ENCODE measurements at regions not wholly inside any gene's neighbourhood (a gene's known extent, or its start where the extent isn't known, plus 50 kb on each side); places are given as distances from the start of the nearest gene placed in this dataset.

DNA sequence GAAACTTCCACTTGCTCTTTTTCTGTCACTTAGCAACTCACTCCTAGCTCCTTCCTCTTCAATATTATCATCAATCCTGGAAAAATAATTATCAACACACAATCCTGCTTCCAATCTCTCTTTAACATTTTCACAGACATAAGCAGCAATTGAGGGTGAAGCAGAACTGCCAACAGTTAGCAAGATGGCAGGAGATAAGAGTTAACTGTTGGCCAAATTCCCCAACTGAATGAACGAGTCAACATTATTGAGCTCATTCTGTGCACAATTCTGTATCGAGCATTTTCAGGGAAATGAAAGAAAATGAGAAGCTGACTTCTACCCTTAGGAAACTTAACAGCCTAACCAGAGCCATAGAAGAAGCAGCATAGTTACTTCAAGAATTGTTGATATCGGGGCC lies 152.0 kb downstream of the KCNA5 start:
- no peak for DNase-seq

DNA sequence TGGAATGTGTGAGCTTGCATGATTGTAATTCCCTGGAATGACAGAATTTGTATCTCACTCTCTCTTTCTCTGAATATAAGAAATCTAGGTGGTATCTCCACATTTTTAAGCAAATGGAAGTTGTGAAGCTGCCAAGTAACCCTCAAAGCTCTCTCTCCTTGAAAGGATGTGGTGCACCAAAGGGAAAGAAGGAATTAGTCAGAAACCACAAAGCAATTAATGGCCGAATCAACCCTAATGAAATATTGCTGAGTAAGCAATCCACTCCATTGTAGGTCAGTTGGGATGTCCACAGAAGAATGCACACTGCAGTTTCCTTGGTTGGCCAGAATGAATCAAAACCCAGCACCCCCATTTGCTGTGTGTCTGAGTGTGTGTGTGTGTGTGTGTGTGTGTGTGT lies 153.5 kb downstream of the KCNA5 start:
- no peak for DNase-seq

DNA sequence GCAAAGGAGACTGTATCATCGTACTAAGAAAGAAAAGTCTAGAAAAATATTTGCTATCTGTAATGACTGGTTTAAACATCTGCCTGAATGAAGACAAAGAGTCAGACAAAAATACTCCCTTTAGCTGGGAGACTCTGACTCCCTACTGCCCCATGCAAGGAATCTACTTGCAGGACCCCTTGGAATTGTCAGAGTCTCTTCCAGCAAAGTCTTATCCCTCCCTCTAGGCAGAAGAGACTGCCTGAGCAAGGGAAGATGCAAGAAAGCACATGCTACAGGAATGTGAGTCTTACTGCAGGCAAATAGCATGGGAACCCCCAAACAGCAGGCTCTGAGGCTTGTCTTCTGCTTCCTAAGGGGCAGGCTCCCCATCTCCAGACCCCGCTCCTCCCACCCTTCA lies 154.0 kb downstream of the KCNA5 start:
- no peak for DNase-seq

DNA sequence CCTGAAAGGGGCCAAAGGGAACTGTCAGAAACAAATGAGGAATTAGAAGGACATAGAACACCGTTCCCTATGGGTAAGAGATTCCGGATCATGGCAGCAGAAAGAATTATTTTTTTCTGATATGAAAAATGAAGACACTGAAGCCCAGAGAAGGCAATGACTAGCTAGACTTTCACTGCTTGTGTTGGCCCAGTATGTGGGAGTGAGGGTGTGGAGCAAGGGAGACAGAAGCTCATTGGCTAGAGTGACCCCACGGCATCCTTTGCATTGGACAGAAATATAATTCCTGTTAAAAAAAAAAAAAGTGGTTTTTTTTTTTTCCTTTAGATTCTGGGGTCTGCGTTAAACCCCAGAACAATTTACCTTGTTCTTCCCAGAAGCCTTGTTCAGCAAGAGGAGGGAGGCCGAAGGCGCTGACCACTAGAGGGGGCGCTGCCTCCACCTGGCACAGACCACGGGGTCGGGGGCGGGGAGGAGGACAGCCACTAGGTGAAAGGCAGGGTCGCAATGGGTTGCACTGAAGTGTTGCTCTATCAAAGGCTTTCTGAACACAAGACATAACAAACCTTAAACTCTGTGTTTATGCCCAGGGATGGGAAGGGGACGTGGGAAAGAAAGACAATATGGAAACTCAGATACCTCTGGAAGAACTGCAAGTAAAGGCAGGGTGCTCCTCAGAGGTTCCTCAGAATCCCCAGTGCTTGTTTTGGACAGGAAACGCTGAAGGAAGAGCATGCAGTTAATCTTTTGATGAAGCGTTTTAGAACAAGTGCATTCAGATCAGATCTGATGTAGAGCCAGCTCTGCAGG lies 156.8 kb downstream of the KCNA5 start:
- DNase-seq = peak in 11 of 51 donors; percentile 1 to 28 (median 5)

DNA sequence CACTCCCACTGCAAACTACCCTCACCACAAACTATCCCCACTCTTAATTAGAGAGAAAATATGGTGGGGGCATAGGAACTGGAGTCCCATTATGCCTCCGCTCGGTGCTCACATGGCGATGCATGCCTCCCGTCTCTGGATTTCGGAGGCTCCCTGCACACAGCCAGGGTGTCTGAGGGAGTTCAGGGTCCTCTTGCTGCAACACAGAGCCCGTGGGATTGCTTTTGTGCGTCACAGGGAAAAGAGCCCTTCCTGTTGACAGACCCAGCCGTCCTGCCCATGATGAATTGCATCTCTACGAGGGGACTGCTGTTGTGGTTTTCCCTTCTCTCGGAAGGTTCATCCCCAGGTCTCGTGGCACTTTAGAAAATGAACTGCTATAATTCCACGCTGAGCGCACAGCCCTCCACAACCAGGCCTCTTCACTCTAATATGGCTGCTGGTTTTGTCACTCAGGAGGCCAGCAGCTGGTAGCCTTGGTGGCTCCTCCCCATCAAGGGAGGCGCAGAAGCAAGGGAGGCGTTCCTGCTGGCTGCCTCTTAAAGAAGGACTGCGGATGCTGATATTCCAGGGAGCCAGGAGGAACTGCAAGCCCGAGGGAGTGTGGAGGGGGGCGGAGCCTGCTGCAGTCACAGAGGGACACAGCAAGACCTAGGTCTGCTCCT lies 158.0 kb downstream of the KCNA5 start:
- DNase-seq = no peak

DNA sequence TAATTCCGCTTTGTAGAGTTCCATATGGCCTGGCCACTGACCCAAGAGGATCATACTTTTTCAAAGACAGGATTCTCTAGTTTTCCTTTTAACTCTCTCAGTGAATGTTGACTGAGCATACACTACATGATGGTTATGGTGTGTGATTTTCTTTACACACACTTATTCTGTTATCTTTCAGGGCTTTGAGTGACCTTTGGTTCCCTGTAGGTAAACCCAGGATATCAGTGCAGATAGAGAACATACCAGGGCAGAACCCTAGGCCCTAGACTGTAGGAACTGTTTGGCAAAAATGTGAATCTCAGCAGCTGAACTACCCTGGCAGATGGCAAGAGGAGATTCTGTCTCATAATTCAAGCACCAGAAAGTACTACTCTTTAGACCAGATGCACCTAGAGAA lies 159.6 kb downstream of the KCNA5 start:
- no peak for DNase-seq

DNA sequence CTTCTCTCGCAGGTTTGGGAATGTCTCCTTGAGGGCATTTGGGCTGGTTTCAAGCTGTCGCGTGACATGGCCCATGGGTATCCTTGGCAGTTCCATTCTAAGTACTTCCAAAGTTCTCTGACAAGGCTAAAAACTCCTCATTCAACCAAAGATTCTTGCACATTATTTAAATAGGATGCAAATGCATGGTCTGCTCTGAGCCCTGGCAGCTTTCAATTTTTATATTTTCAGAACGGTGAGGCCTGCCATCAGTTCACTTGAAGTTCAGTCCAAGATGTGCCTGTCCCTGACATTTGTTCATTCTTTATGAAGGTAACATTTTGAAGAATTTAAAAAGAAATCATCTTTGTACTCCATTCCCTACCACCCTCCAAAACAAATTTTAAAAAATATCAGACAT lies 160.0 kb downstream of the KCNA5 start:
- DNase-seq = no peak

DNA sequence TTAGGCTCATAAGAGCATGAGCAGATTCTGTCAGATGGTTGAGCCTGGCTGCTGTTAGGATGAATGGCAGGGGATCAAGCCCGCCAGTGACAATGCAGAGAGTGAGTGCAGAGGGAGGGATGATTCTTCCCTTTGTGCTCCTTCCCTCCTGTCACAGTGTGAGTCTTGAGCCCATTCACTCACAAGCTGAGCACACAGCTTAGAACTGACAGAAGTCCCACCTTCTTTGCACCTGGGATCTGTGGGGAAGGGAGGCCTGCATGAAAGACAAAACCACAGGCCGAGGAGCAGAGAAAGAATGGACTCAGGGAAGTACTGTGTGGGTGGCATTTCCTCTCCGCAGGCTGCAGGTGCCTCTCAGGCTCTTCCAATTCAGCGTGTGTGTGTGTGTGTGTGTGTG lies 160.6 kb downstream of the KCNA5 start:
- DNase-seq = no peak

DNA sequence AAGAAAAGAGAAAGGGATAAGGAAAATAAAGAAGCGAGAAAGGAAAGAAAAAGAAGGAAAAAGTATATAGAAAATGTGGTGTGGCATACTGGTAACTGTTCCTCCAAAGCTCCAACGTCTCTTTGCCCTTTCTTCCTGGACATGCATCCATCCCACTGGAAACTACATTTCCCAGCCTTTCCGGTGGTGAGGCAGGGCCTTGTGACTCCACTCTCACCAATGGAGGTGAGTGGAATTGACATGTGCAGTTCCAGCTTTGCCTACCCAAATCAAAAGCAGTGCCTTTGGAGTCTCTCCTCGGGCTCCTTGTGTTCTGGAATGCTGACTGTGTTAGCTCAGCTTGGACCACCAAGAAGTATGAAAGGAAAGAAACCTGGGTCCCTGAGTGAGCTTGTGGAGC lies 161.2 kb downstream of the KCNA5 start:
- DNase-seq = no peak

DNA sequence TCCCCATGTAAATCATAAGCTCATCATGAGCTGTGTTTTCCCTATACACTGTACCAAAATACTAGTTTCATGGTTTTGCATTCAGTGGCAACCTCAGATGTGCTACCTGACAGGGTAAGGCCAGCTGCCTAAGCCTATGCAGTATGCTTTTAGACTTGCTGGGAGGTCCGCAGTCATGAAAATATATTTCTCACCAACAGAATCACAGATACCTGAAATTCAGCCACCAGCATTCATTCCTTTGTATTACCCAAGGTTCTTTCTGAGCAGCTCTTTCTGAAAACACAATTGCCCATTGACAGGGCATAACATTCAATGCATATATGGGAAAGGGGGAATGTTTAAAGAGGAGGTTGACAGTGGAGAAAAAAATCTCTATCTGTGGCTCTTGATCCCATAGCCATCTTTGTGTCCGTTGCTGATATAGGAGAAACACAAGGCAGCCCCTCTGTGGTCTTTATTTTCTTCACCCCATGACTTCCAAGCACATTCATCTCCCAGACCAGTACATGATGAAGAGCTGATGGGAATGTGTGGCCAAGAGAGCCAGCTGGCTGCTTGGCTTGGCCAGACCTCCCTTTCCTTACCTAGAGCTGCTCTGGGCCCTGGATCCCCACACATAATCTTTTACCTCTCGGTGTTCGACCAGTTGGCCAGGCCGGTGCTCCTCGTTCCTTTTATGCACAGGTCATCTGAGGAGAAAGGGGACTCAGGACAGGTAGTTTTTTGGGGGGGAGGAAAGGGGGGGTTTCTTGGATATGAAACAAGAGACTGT lies 162.9 kb downstream of the KCNA5 start:
- DNase-seq = no peak

DNA sequence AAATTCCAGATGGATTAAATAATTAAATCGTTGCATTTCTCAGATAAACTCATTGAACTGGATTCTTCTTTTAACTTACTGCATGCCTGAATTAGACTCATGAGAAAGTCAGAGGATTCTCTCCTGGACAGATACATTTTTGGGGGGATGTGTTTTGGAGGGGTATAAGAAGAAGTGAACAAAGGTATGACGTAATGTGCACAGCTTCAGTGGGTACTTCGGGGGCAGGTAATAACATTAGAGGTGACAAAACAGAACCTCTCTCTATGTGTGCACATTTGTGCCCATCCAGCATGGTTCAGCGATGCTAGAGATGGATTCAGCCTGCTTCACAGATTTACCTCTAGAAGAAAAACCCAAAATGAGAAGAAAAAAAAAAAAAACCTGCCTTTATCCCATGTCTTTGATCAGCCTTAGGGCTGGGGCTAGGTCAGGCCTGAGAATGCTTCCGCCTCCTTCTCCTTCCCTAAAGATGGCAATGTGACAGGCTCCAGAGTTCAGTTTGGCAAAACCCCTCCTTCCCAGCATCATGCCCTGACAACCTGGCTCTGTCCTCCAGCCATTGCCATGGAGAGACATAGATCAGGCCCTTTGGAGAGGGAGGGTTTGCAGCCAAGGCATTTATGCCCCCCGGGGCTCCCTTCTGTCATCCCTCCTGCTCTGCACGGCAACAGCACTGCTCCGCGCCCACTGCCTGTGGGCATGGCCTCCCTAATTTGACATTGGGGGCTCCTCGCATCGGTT lies 166.7 kb downstream of the KCNA5 start:
- no peak for DNase-seq

DNA sequence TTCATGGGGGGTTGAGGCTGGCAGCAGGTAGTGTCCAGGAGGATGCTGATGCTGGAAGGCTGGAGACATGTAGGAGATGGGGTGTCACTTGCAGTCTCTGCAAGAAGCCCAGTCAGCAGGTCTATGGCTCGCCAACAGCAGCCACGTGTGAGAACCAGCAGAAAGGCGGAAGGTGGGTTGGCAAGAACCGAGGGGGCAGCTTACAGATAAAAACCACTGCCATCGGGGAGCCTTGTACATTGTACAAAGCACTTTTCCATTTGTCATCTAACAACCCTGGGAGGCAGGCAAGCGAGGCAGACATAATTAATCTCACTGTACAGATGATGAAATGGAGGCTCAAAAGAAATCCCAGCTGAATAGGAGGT lies 167.2 kb downstream of the KCNA5 start:
- DNase-seq = no peak

DNA sequence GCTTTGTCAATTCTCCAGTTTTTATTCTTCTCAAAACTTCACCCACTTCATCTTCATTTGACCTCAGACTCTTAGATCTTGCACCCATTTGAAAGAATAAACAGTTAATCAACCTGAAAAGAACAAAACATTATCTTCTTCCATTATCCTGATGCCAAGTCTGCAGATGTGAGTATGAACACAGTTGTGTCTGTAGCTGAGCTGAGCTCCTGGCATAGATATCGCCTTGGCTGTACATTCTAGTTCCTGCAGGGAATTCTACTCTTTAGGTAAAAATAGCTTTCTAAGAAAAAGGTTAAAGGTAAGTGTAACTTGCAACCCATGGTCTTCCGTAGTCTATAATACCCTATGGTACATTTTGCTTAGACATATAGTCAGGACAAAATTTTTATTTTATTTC lies 169.7 kb downstream of the KCNA5 start:
- DNase-seq = no peak

DNA sequence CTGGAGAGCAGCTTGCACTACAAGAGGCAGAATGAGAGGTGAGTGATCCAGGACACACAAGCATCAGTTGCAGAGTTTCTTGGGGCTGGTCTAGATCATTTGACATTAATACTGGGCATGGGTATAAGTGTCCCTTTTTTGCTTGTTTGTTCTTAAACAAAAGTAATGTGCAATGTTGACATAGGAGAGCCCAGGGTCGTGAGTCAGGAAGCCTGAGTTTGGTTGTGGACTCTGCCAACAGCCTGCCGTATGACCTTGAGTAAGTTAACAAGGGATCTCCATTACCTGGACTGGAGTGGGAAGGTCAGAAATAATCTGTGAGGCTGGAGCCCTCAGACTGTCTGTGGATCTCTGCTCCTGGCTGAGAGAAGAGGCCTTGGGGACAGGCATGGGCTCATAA lies 170.3 kb downstream of the KCNA5 start:
- DNase-seq = no peak

DNA sequence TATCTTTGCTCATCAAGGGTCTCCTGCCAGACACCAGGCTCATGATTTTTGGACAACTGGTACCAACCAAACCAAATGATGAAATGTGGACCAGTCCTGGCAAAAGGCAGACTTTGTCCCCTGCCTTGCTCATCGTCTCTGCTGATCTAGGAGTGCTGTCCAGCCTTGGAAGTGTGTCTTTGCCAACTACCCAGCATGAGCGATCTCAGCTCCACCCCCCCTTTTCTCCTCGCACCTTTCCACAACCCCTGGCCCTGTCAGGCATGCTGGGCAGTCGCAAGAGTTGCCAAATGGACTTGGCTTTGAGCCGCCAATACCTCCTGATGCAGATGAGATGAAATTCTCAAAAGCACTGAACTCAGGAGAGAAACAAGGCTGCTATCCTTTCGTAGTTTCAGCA lies 174.3 kb downstream of the KCNA5 start:
- no peak for DNase-seq

DNA sequence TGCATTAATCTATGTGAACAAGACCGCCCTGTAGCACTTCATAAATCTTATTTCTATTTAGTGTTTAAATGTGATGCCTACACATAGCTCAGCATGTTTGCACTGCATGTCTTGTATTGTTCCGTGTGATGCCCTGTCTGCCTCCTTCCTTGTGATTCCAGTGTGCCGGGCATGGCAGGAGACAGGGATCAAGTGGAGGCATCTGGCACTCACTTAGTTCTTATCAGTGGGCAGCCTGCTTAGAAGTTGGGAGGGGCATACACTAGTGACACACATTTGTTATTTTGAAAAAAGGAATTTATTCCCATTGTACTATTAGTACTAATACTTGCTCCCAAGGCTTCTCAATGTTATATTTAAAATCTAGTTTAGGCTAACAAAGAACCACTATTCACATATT lies 176.4 kb downstream of the KCNA5 start:
- no peak for DNase-seq

DNA sequence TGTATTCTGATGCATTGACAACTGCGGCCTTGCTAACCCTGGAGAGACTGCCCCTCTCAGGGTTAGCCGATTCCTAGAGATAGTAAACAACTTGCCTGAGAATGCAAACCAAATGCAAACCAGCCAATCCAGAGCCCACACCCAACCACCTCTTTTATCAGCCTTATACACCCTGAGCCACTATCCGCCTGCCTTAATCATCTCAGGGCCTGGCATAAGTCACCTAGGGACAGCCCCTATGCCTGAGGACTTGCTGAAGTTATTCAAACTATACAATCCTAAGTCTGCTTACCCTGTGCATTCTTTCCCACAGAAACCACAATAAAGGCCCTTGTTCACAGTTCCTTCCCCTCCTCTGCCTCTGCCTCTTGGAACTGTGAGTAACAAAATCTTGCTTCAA lies 177.2 kb downstream of the KCNA5 start:
- no peak for DNase-seq

DNA sequence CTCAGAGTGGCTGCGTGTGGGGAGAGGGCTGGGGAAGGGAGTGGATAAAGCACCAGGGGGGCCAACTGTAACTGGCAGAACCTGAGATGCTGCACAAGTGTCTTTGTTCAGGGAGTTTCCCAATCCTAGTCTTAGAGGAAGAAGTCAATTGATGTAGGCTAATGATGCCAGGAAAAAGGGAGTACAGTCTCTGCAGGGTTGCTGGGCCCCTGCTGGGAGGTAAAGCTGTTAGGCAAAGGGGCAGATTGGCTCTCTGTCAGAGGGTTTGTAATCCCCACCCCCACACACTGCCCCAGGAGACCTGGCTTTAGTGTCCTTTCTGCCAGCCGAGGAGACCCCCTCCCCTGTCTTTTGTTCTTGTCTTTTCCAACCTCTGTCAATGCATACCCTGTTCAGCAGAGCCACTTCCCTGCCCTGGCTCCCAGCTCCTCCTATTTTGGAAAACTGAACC lies 178.4 kb downstream of the KCNA5 start:
- DNase-seq = no peak

DNA sequence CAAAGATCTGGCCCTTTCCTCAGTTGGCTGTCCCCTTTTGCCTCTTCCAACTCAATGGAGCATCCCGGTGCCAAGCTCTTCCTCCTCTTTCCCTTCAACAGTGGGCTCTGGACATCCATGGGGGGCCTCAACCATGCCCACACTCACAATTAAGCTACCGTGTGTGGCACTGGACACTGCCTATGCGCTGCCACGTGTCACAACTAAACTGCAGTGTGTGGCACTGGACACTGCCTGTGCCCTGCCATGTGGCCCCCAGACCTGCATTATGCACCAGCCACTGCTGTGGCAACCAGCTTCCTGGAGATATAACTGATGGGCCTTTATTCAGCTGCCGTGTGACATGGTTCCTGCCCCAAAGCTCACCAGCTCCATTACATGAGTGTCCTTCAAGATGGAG lies 179.1 kb downstream of the KCNA5 start:
- DNase-seq = no peak

DNA sequence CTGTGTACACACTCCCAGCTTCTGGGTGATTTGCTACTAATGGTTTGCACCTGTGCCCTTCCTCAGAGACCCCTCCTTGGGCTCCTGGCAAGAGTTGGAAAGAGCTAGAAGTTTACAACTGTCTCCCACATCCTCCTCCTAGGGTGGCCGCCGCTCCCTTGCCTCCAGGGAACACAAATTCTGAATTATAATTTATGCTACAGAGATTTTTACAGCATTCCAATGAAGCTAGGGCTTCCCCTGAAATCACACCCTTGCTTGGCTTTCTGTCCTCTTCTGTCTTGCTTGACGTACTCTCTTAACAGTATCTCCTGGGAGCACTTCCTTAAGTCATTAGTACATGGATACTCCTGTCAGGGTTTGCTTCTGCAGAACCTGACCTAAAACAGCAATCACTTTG lies 180.2 kb downstream of the KCNA5 start:
- DNase-seq = no peak

DNA sequence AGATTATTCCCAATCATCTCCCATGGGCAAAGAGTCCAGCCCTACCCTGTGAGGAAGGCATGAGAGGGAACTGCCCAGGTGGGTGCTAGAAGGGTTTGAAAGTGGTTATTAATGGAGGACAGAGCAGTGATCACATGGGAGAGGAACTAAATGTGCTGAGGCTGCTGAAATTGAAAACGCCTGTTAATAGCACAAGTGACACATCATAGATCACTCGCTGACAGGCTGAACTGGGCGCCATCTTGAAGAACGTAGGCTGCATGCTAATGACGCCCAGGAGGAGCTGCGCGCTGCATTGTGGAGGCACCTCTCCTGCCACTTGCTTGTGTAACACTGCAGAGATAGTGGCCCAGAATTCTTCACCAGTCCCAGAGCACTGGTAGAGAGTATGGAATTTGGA lies 182.9 kb downstream of the KCNA5 start:
- no peak for DNase-seq

All from hypothalamus (tissue), 51 donors.